Thymus (tissue), 11 donors: ENCODE measurements at regions not wholly inside any gene's neighbourhood (a gene's known extent, or its start where the extent isn't known, plus 50 kb on each side); places are given as distances from the start of the nearest gene placed in this dataset.

ENCODE experiments used
- DNase-seq, 9 donors: peaks; one replicate each; pipeline ENCODE4 v3.0.0-alpha.2; 2013; ENCODE audit warnings: low spot score in 9 of 9, low read depth in 6 of 9, missing footprints in 1 of 9
- H3K27ac ChIP-seq, 2 donors: one replicate each; pipeline ENCODE4 v1.5.1; 2013; ENCODE audit warnings: control low read depth in 1 of 2, low read depth in 1 of 2, low read length in 1 of 2, mild to moderate bottlenecking in 1 of 2, moderate library complexity in 1 of 2
- H3K27me3 ChIP-seq, 2 donors: one replicate each; pipeline ENCODE4 v1.5.1; 2013; ENCODE audit warnings: low read length in 1 of 2; ENCODE audit not compliant: control insufficient read depth in 2 of 2, insufficient read depth in 1 of 2
- H3K36me3 ChIP-seq, 2 donors: one replicate each; pipeline ENCODE4 v1.5.1; 2013; ENCODE audit warnings: low read length in 1 of 2, mild to moderate bottlenecking in 1 of 2, moderate library complexity in 1 of 2; ENCODE audit not compliant: control insufficient read depth in 2 of 2, insufficient read depth in 2 of 2
- H3K4me1 ChIP-seq, 2 donors: one replicate each; pipeline ENCODE4 v1.5.1; 2013; ENCODE audit warnings: low read length in 2 of 2; ENCODE audit not compliant: control insufficient read depth in 2 of 2, insufficient read depth in 2 of 2
- H3K4me3 ChIP-seq, 2 donors: one replicate each; pipeline ENCODE4 v1.5.1; 2013; ENCODE audit warnings: low read length in 2 of 2, control low read depth in 1 of 2, mild to moderate bottlenecking in 1 of 2
- H3K9me3 ChIP-seq, 2 donors: one replicate each; pipeline ENCODE4 v1.5.1; 2013; ENCODE audit warnings: low read length in 1 of 2, mild to moderate bottlenecking in 1 of 2; ENCODE audit not compliant: control insufficient read depth in 2 of 2, insufficient read depth in 1 of 2
- WGBS: extraction: QIAGEN DNeasy Blood & Tissue Kit; methylation state at CpG from one replicate; pipeline ENCODE4 v1.1.7; 2013; 5-methylcytosine and 5-hydroxymethylcytosine counted together
- donor health status: healthy.

GRCh38 chr4:95982516-95982915 is 142.6 kb downstream of the PDHA2 start:
- peaks cover 4 to 34% of the 10 kb centered on the region in 2 donors for H3K9me3 ChIP-seq
- peaks cover 7 to 20% of the 10 kb centered on the region in 2 donors for H3K4me1 ChIP-seq
- H3K27me3 ChIP-seq = peaks cover 0 to 2% of the 10 kb centered on the region in 2 donors
- H3K4me3 ChIP-seq = no peak overlapping the region
- 97% methylated on average over 1 of the region's 1 CpG for WGBS
- no peak overlapping the region for H3K27ac ChIP-seq
- DNase-seq = no peak
- no peaks in the 10 kb centered on the region for H3K36me3 ChIP-seq

DNA sequence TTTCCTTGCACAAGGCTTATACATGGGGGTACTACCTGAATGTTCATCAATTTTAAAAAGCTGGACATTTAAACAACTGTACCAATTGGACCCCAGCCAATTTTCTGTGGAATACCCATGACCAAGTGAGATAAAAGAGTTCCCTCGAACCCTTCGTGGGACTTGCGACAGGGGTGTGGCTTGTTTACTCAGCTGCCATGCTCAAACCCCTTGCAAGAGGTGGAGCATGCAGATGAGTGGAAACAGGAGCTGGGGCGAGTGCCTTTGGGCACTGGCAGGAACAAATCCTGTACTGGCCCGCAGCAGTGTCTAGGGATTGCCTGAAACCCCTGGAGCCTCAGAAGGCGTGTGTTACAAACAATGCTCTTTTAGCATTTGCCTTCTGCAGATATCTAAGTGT is 144.2 kb downstream of the PDHA2 start:
- H3K27me3 ChIP-seq = peaks cover 0 to 2% of the 10 kb centered on the region in 2 donors
- no peak overlapping the region for H3K27ac ChIP-seq
- peaks cover 4 to 34% of the 10 kb centered on the region in 2 donors for H3K9me3 ChIP-seq
- DNase-seq = no peak
- WGBS = 96% methylated on average over 6 of the region's 6 CpGs
- H3K4me3 ChIP-seq = no peak overlapping the region
- peaks cover 7 to 20% of the 10 kb centered on the region in 2 donors for H3K4me1 ChIP-seq
- no peaks in the 10 kb centered on the region for H3K36me3 ChIP-seq

- Histone ChIP-seq H3K9me3 (peaks cover 4 to 30% of the 10 kb centered on the region in 2 donors), H3K4me3 (no peak overlapping the region)
- peak; percentile 44 to 94 (median 79) for DNase-seq
Measured at GRCh38 chr4:95985051-95985450, 145.2 kb downstream of the PDHA2 start.

GRCh38 chr4:95985791-95986550 is 146.1 kb downstream of the PDHA2 start:
- Histone ChIP-seq H3K27me3 (peaks cover 0 to 2% of the 10 kb centered on the region in 2 donors), H3K4me1 (peaks cover 7 to 20% of the 10 kb centered on the region in 2 donors), H3K27ac (no peak overlapping the region), H3K4me3 (no peak overlapping the region), H3K9me3 (peaks cover 2 to 21% of the 10 kb centered on the region in 2 donors), H3K36me3 (no peaks in the 10 kb centered on the region)
- no peak for DNase-seq
- WGBS = 93% methylated on average over 4 of the region's 4 CpGs

More at GRCh38 chr4:95985051-95985450, 145.2 kb downstream of the PDHA2 start:
- Histone ChIP-seq H3K27ac (peak overlapping the region in 1 of 2 donors; percentile 27), H3K4me1 (peaks cover 7 to 20% of the 10 kb centered on the region in 2 donors), H3K36me3 (no peaks in the 10 kb centered on the region), H3K27me3 (peaks cover 0 to 2% of the 10 kb centered on the region in 2 donors)
- WGBS = 9% methylated on average over 4 of the region's 4 CpGs

DNA sequence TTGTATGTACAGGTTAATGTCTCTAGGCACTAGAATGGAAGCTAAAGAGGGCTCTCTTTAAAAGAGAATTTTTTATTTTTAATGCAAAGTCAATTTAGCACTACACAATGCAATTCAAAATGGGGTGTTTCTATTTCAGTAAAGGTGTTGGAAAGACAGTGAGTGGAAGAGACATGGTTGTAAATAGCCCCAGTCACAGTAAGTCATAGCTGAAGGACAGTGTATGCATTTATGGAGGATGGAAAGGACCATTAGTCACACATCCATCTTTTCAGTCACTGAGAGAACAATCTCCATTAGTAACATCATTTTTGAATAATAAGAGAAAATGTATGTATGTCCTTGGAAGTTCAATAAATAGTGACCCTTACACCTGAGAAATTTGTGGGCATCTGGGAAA is 148.0 kb downstream of the PDHA2 start:
- no peak for DNase-seq
- Histone ChIP-seq H3K27ac (no peak overlapping the region), H3K36me3 (no peaks in the 10 kb centered on the region), H3K4me1 (peaks cover 7 to 20% of the 10 kb centered on the region in 2 donors), H3K4me3 (no peak overlapping the region), H3K9me3 (peaks cover 0 to 9% of the 10 kb centered on the region in 2 donors), H3K27me3 (peaks cover 0 to 2% of the 10 kb centered on the region in 2 donors)

DNA sequence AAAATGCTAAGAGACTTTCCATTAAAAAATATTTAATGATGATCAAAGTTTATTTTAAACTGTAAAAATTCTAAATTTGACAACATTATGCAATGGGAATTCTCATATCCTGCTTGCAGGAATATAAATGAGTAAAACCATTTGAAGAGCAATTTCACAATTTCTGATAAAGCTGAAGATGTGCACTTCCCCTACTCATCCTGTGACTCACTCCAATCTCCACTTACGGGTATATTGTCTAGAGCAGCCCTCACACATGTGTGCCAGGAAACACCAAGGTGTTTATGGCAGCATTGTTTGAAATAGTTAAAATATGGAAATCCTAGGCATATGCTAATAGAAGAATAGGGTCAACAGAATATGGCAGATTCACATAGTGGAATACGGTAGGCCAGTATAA is 158.4 kb downstream of the PDHA2 start:
- no peak overlapping the region for H3K27ac ChIP-seq
- no peak overlapping the region for H3K4me3 ChIP-seq
- no peaks in the 10 kb centered on the region for H3K36me3 ChIP-seq
- DNase-seq = no peak
- no peaks in the 10 kb centered on the region for H3K27me3 ChIP-seq
- 97% methylated on average over 2 of the region's 2 CpGs for WGBS
- no peaks in the 10 kb centered on the region for H3K4me1 ChIP-seq
- no peaks in the 10 kb centered on the region for H3K9me3 ChIP-seq

- no peak for DNase-seq
- no peaks in the 10 kb centered on the region for H3K4me1 ChIP-seq
- no peak overlapping the region for H3K27ac ChIP-seq
- no peaks in the 10 kb centered on the region for H3K9me3 ChIP-seq
- no peaks in the 10 kb centered on the region for H3K36me3 ChIP-seq
- H3K27me3 ChIP-seq = no peaks in the 10 kb centered on the region
- WGBS = 91% methylated on average over 8 of the region's 8 CpGs
- H3K4me3 ChIP-seq = no peak overlapping the region
Measured at GRCh38 chr4:96003951-96004740, 164.3 kb downstream of the PDHA2 start.

DNA sequence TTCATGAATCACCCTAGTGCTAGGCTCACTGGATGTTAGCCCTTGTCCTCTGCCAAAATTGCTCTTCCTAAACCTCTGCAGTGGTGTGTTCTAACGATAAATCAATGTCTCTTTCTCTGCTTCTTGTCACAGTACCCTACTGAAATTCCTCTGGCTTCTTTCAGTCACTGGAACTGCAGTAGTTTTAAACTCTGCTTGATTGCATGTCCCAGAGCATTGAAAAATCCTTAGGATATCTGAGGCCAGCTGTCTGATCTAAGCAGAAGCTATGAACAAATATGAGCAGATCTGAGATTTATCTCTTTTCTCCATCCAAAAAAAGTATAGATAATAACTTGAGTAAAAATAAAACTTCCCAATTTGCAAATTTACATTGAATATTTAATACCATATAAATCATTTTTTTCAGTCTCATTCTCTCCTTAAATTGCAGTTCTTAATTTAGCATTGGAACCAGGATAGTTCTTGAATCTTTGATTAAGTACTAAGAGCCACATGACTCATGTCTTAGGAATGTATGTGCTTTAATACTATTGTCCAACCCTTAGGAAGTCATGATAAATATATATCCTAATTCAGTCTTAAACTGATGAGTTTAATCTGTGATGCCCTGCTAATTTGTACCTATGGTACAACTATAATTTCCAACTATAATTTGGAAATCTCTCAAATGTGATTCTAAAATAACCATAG is 169.7 kb downstream of the PDHA2 start:
- Histone ChIP-seq H3K4me1 (no peaks in the 10 kb centered on the region), H3K27ac (no peak overlapping the region), H3K4me3 (no peak overlapping the region), H3K27me3 (no peaks in the 10 kb centered on the region), H3K36me3 (no peaks in the 10 kb centered on the region), H3K9me3 (no peaks in the 10 kb centered on the region)
- 82% methylated on average over 1 of the region's 1 CpG for WGBS
- DNase-seq = no peak

GRCh38 chr4:96012687-96013086 is 172.8 kb downstream of the PDHA2 start:
- Histone ChIP-seq H3K36me3 (no peaks in the 10 kb centered on the region), H3K27ac (no peak overlapping the region), H3K9me3 (no peaks in the 10 kb centered on the region), H3K27me3 (no peaks in the 10 kb centered on the region), H3K4me1 (no peaks in the 10 kb centered on the region), H3K4me3 (no peak overlapping the region)
- 97% methylated on average over 2 of the region's 2 CpGs for WGBS
- DNase-seq = no peak
